DND-41 (cell line): ENCODE measurements at regions not wholly inside any gene's neighbourhood (a gene's known extent, or its start where the extent isn't known, plus 50 kb on each side); places are given as distances from the start of the nearest gene placed in this dataset.

ENCODE experiments used
- CTCF ChIP-seq: IDR thresholded peaks from 2 replicates; pipeline ENCODE4 v1.5.1; 2012; ENCODE audit warnings: borderline replicate concordance, low read length, moderate library complexity, mild to moderate bottlenecking; ENCODE audit not compliant: poor library complexity, severe bottlenecking; ENCODE audit errors: extremely low read depth
- EZH2 ChIP-seq: IDR thresholded peaks from 3 replicates; pipeline ENCODE4 v1.6.1; 2012; ENCODE audit warnings: borderline replicate concordance, low read depth, mild to moderate bottlenecking, moderate library complexity, low read length, inconsistent platforms; ENCODE audit not compliant: severe bottlenecking

- TF ChIP-seq CTCF (no peak), EZH2 (no peak)
These were observed 177.9 kb upstream of the ZNF184 start for GRCh38 chr6:27650620-27651370.
